DND-41 (cell line): ENCODE measurements at regions not wholly inside any gene's neighbourhood (a gene's known extent, or its start where the extent isn't known, plus 50 kb on each side); places are given as distances from the start of the nearest gene placed in this dataset.

ENCODE experiments used
- ATAC-seq: fragments of 200-7000 bp; cut with Tn5 transposase; 3 replicates; pipeline ENCODE4 v1.9.1; 2021; ENCODE audit warnings: low read depth; ENCODE audit not compliant: insufficient read depth
- DNase-seq: peaks from one replicate; pipeline ENCODE4 v3.0.0-alpha.2; 2020
- H2AFZ ChIP-seq: 2 replicates; pipeline ENCODE4 v1.6.0; 2012; ENCODE audit warnings: low read depth, low read length
- H3K27ac ChIP-seq: 2 replicates; pipeline ENCODE4 v1.5.1; 2012; ENCODE audit warnings: low read length, inconsistent platforms
- H3K27me3 ChIP-seq: fragments of 200-600 bp; sonication (generic); 2 replicates; pipeline ENCODE4 v1.6.0; 2012; ENCODE audit warnings: low read length, mild to moderate bottlenecking, inconsistent platforms; ENCODE audit not compliant: insufficient read depth, poor library complexity
- H3K36me3 ChIP-seq: 2 replicates; pipeline ENCODE4 v1.5.1; 2012; ENCODE audit warnings: low read length, inconsistent platforms; ENCODE audit not compliant: insufficient read depth
- H3K4me1 ChIP-seq: 2 replicates; pipeline ENCODE4 v1.5.1; 2012; ENCODE audit warnings: mild to moderate bottlenecking, low read length; ENCODE audit not compliant: insufficient read depth
- H3K4me2 ChIP-seq: 2 replicates; pipeline ENCODE4 v1.6.0; 2012; ENCODE audit warnings: mild to moderate bottlenecking, moderate library complexity, low read length, inconsistent platforms; ENCODE audit not compliant: insufficient read depth
- H3K4me3 ChIP-seq, 2 experiments: fragments of 200-600 bp in 1 of 2; shearing (Covaris generic) in 1 of 2; 2 replicates each; pipeline ENCODE4 v1.5.1; 2012 to 2016; ENCODE audit warnings: inconsistent platforms in 2 of 2, low read length in 2 of 2, mild to moderate bottlenecking in 2 of 2, low read depth in 1 of 2, moderate library complexity in 1 of 2
- H3K79me2 ChIP-seq: 2 replicates; pipeline ENCODE4 v1.6.0; 2012; ENCODE audit warnings: low read length, inconsistent platforms; ENCODE audit not compliant: insufficient read depth
- H3K9ac ChIP-seq: 2 replicates; pipeline ENCODE4 v1.6.0; 2012; ENCODE audit warnings: low read depth, mild to moderate bottlenecking, inconsistent platforms, low read length, moderate library complexity
- H3K9me3 ChIP-seq: 2 replicates; pipeline ENCODE4 v1.5.1; 2012; ENCODE audit warnings: low read length, moderate library complexity, mild to moderate bottlenecking, inconsistent platforms; ENCODE audit not compliant: insufficient read depth, severe bottlenecking
- H4K20me1 ChIP-seq: 2 replicates; pipeline ENCODE4 v1.6.0; 2012; ENCODE audit warnings: low read length; ENCODE audit not compliant: insufficient read depth
- CTCF ChIP-seq: IDR thresholded peaks from 2 replicates; pipeline ENCODE4 v1.5.1; 2012; ENCODE audit warnings: borderline replicate concordance, low read length, moderate library complexity, mild to moderate bottlenecking; ENCODE audit not compliant: poor library complexity, severe bottlenecking; ENCODE audit errors: extremely low read depth
- EZH2 ChIP-seq: IDR thresholded peaks from 3 replicates; pipeline ENCODE4 v1.6.1; 2012; ENCODE audit warnings: borderline replicate concordance, low read depth, mild to moderate bottlenecking, moderate library complexity, low read length, inconsistent platforms; ENCODE audit not compliant: severe bottlenecking

GRCh38 chrX:139093201-139093600, 381.7 kb upstream of the FGF13 start:
- Histone ChIP-seq H3K27ac (no peak overlapping the region), H3K36me3 (no peaks in the 10 kb centered on the region), H3K4me3 (no peak overlapping the region), H3K79me2 (no peaks in the 10 kb centered on the region), H3K4me1 (no peaks in the 10 kb centered on the region), H2AFZ (no peak overlapping the region), H3K9me3 (no peaks in the 10 kb centered on the region), H3K4me2 (no peak overlapping the region), H3K9ac (no peak overlapping the region), H4K20me1 (no peaks in the 10 kb centered on the region), H3K27me3 (no peaks in the 10 kb centered on the region)
- no peak for DNase-seq
- no peak for ATAC-seq
- no peak for TF ChIP-seq CTCF
- no peak for TF ChIP-seq EZH2

- TF ChIP-seq CTCF, result no peak
- no peak for TF ChIP-seq EZH2
Measured at GRCh38 chrX:139091878-139092277, 380.4 kb upstream of the FGF13 start.

GRCh38 chrX:139091066-139091465, 379.5 kb upstream of the FGF13 start:
- Histone ChIP-seq H3K79me2 (no peaks in the 10 kb centered on the region), H3K4me1 (no peaks in the 10 kb centered on the region), H3K27me3 (no peaks in the 10 kb centered on the region), H3K4me3 (no peak overlapping the region), H2AFZ (no peak overlapping the region), H4K20me1 (no peaks in the 10 kb centered on the region), H3K4me2 (no peak overlapping the region), H3K9ac (no peak overlapping the region), H3K36me3 (no peaks in the 10 kb centered on the region), H3K27ac (no peak overlapping the region), H3K9me3 (no peaks in the 10 kb centered on the region)
- no peak for TF ChIP-seq CTCF
- no peak for TF ChIP-seq EZH2
- ATAC-seq (no peak), DNase-seq (no peak)

More at GRCh38 chrX:139091878-139092277, 380.4 kb upstream of the FGF13 start:
- Histone ChIP-seq H3K4me2 (no peak overlapping the region), H3K27me3 (no peaks in the 10 kb centered on the region), H4K20me1 (no peaks in the 10 kb centered on the region), H3K36me3 (no peaks in the 10 kb centered on the region), H3K27ac (no peak overlapping the region), H3K79me2 (no peaks in the 10 kb centered on the region), H3K4me3 (no peak overlapping the region), H3K9ac (no peak overlapping the region), H3K9me3 (no peaks in the 10 kb centered on the region), H2AFZ (no peak overlapping the region), H3K4me1 (no peaks in the 10 kb centered on the region)
- no peak for DNase-seq
- ATAC-seq, result no peak

- Histone ChIP-seq H3K27me3 (no peaks in the 10 kb centered on the region), H4K20me1 (no peaks in the 10 kb centered on the region), H3K9ac (no peak overlapping the region), H2AFZ (no peak overlapping the region), H3K4me2 (no peak overlapping the region), H3K79me2 (no peaks in the 10 kb centered on the region), H3K4me1 (no peaks in the 10 kb centered on the region), H3K4me3 (no peak overlapping the region), H3K9me3 (no peaks in the 10 kb centered on the region), H3K27ac (no peak overlapping the region), H3K36me3 (no peaks in the 10 kb centered on the region)
- DNase-seq, result no peak
- TF ChIP-seq EZH2 (no peak), CTCF (no peak)
- ATAC-seq, result no peak
Measured at GRCh38 chrX:139086246-139086645, 374.7 kb upstream of the FGF13 start.
